ENCODE measurements at regions not wholly inside any gene's neighbourhood (a gene's known extent, or its start where the extent isn't known, plus 50 kb on each side); places are given as distances from the start of the nearest gene placed in this dataset.

GRCh38 chr13:72168126-72168855 lies 301.3 kb upstream of the DACH1 start:
- DNase-seq, result no peak

- no peak for DNase-seq
Measured at GRCh38 chr13:72166102-72166650, 299.2 kb upstream of the DACH1 start.

- no peak for DNase-seq
Measured at GRCh38 chr13:72165276-72165675, 298.3 kb upstream of the DACH1 start.

- DNase-seq, result no peak
Measured at GRCh38 chr13:72164811-72165210, 297.8 kb upstream of the DACH1 start.

GRCh38 chr13:72163678-72164077 lies 296.7 kb upstream of the DACH1 start:
- DNase-seq, result no peak

- no peak for DNase-seq
Measured at GRCh38 chr13:72160977-72161376, 294.0 kb upstream of the DACH1 start.

GRCh38 chr13:72156760-72157159 lies 289.8 kb upstream of the DACH1 start:
- no peak for DNase-seq

GRCh38 chr13:72153272-72153671 lies 286.3 kb upstream of the DACH1 start:
- no peak for DNase-seq

GRCh38 chr13:72151241-72151640 lies 284.2 kb upstream of the DACH1 start:
- no peak for DNase-seq

GRCh38 chr13:72150502-72150901 lies 283.5 kb upstream of the DACH1 start:
- no peak for DNase-seq

- no peak for DNase-seq
Measured at GRCh38 chr13:72149701-72150100, 282.7 kb upstream of the DACH1 start.

- DNase-seq, result no peak
Measured at GRCh38 chr13:72146816-72147215, 279.8 kb upstream of the DACH1 start.

GRCh38 chr13:72145383-72145782 lies 278.4 kb upstream of the DACH1 start:
- no peak for DNase-seq

- no peak for DNase-seq
Measured at GRCh38 chr13:72144636-72145035, 277.6 kb upstream of the DACH1 start.

GRCh38 chr13:72141855-72142519 lies 275.0 kb upstream of the DACH1 start:
- DNase-seq, result peak; percentile 35 to 38

GRCh38 chr13:72139192-72139591 lies 272.2 kb upstream of the DACH1 start:
- DNase-seq, result no peak

- DNase-seq, result no peak
Measured at GRCh38 chr13:72132075-72132474, 265.1 kb upstream of the DACH1 start.

GRCh38 chr13:72129117-72129516 lies 262.1 kb upstream of the DACH1 start:
- no peak for DNase-seq

GRCh38 chr13:72127031-72127430 lies 260.0 kb upstream of the DACH1 start:
- DNase-seq, result no peak

GRCh38 chr13:72126424-72126823 lies 259.4 kb upstream of the DACH1 start:
- DNase-seq, result no peak

- DNase-seq, result no peak
Measured at GRCh38 chr13:72125561-72125960, 258.6 kb upstream of the DACH1 start.

GRCh38 chr13:72122661-72123255 lies 255.8 kb upstream of the DACH1 start:
- DNase-seq, result no peak

GRCh38 chr13:72121466-72121865 lies 254.5 kb upstream of the DACH1 start:
- DNase-seq, result no peak

All from right lung (tissue), 2 donors.